Skin of body (tissue), 1 donor: ENCODE measurements at regions not wholly inside any gene's neighbourhood (a gene's known extent, or its start where the extent isn't known, plus 50 kb on each side); places are given as distances from the start of the nearest gene placed in this dataset.

Experiments used
- DNase-seq: peaks from one replicate; lab custom pipeline; 2025; lab: John Stamatoyannopoulos, UW

DNA sequence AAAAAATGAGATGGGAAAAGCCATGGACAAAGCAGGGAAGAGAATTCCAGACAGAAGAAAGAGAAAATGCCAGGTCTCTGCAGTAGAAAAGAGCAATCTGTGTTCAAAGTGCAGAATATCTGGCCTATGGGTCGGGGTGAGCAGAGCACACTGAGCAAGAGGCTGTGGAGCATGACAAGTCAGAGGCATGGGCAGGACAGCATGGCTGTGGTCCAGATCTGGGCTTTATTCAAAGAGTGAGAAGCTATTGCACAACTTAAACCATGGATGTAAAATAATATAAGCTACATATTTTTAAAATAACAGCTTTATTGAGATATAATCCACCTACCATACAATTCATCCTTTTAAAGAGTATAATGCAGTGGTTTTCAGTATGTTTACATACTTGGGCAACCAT, 133.1 kb upstream of the SPDL1 start:
- no peak for DNase-seq

GRCh38 chr5:169448826-169449225, 134.7 kb upstream of the SPDL1 start:
- no peak for DNase-seq

- DNase-seq = no peak
These were observed 138.4 kb upstream of the SPDL1 start for GRCh38 chr5:169445191-169445590.

- DNase-seq = no peak
These were observed 140.4 kb upstream of the SPDL1 start for GRCh38 chr5:169442913-169443784.

GRCh38 chr5:169442403-169442874, 141.1 kb upstream of the SPDL1 start:
- DNase-seq = peak; percentile 22

DNA sequence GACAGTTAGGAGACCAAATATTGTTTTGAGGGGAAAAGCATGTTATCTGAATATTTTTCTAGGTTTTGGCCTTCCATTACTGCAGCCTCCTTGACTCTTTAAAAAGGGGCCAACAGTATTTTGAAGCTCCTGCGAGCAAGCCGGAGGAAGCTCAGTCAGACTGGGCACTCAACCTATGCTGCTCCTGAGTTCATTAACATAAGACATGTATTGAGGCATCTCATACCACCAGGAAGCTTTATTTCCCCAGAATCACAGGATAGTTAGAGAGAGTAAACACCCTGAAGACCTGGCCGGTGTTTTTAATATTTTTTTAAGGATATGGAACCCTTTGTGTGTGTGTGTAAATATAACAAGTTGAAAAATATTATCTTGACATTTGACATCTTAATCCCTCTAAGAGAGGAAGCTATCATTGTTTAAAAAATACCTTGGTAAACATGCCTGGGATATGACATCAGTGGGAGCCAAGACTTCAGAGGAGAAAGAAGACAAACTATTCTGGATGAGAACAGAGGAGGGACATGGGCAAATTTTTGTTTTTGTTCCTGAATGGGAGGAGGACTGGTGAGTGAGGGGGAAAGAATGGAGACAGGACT, 139.3 kb upstream of the SLIT3 start:
- DNase-seq = no peak

DNA sequence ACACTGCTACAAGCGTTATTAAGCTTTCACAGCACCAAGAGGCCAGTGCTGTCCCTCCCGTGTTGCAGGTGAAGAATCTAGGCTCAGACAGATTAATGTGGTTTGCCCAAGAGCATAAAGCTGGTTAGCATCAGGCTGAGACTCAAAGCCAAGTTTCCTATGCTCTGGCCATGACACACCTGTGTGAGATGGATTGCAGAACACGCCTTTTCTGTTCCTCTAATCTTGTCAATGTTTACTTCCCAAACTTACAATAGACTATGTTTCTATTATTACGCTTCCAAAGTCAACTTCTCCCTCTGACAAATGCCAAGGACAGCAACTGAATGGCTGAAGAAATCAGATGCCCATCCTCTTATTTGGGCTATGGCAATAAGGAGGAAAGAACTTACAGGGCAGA, 138.4 kb upstream of the SLIT3 start:
- DNase-seq = no peak

GRCh38 chr5:169435506-169436229, 134.7 kb upstream of the SLIT3 start:
- DNase-seq = no peak

DNA sequence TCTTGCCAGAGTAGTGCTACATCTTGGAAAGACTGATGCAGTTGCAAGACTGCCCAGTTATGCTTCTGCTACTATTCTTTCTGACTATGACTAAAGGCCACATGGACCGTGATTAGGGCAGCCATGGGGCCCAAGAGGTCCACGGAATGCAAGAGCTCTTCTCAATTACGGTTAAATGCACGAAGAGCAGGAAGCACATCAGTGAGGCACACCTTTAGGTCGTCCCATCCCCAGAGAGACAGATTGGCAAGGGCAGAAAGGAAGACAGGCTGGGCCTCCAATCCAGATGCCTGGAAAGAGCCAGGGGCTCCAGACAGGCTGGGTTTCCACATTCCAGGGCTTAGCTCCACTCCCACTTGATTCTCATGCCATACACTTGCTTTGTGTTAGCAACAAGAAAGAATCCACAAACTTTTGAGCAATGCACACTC, 132.3 kb upstream of the SLIT3 start:
- peak; percentile 73 for DNase-seq

DNA sequence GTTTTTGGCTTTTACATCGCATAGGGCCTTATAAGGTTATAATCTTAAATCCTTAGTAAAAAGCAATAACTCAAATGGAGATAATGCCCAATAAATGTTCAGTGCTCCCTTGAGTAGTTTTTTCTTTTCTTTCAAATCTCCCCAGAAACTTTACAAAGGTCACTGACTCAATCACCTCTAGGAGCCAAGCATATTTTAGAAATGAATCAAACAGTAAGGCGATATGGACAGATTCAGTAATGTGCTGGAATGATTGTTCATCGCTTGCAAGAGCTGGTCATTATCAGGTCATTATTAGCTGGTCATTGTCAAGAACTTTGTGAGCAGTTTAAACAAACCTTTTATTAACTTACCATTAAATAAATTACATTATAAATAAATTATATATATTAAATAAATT, 130.4 kb upstream of the SLIT3 start:
- DNase-seq = no peak

GRCh38 chr5:169430671-169431070, 129.7 kb upstream of the SLIT3 start:
- no peak for DNase-seq

DNA sequence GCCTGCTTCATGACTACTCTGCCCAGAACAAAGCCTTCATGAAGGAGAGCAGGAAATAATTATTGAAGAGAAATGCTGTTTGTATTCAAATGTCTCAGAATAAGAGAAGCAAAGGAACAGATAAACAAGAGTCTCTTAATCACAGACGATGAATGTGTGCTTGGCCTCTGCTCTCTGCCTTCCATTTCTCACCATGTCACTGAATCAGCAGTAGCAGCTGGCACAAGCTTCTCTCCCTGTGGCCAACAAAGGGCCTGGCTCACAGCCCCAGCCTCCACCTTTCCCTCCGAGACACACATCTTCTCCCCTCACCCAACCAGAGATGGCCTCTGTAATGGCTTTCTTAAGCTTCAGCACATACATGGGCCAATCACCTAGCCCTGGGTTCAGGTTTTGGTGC, 128.1 kb upstream of the SLIT3 start:
- DNase-seq = no peak

DNA sequence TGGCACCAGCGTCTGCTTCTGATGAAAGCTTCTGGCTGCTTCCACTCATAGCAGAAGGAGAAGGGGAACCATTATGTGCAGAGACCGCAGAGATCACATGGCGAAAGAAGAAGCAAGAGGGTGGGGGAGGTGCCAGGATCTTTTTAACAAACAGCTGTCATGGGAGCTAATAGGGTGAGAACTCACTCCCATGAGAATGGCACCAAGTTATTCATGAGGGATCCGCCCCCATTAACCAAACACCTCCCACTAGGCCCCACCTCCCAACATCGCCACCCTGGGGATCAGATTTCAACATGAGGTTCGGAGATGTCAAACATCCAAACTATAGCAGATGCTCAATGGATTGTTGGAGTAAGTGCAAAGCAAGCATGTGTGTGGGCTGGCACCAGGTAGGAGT, 125.8 kb upstream of the SLIT3 start:
- DNase-seq = no peak

DNA sequence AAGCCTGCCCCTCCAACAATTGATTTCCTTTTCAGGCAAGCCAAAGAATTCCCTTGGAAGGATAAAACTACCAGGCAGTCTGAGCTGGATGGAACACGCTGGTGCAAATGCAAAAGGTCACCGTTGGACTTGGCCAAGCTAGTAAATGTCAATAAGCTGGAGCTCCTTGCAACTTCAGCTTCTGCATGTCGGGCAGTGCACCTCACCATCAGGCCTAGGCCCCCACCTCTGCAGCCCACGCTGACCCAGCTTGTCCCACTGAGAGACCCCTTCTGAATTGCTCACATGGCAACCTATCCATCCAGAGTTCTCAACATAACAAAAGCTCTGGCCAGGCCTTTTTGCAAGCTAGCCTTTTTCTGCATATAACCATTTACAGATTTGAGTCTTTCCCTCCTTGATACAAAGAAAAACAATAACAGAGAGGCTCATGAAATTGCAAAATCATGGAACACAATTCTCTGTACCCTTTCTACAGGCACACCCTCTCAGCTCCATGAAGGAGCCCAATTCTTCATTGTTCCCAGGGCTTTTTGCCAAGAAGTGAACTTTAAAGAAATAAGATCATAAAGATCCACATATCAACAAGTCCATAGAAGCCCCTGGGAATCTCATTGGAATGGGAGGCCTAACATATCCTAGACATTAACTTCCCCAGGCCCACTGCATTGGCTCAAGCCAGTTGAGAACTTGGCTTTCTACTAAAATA, 123.9 kb upstream of the SLIT3 start:
- DNase-seq = peak; percentile 79

- DNase-seq = no peak
These were observed 123.3 kb upstream of the SLIT3 start for GRCh38 chr5:169424279-169424655.

GRCh38 chr5:169423580-169424278, 122.8 kb upstream of the SLIT3 start:
- DNase-seq = no peak

DNA sequence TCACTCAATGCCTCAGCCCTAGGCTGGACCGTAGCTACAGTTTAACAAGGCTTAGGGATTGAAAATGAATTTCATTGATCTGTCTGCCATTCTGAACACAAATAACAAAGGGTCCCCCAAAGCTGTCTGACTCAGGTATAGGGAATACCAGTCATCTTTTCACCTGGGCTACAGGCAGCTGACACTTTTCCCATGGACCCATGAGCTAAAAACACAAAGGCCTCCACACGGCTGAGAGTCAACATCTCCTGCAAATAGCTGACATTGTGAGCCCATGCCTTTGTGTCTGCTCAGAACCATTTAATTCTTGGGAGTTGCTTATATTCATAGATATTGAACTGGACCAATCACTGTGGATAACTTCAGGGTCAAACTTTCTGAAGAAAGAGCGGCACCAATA, 121.1 kb upstream of the SLIT3 start:
- no peak for DNase-seq

- DNase-seq = no peak
These were observed 120.7 kb upstream of the SLIT3 start for GRCh38 chr5:169421677-169422076.

GRCh38 chr5:169417676-169418075, 116.7 kb upstream of the SLIT3 start:
- DNase-seq = no peak

- peak; percentile 31 for DNase-seq
These were observed 115.8 kb upstream of the SLIT3 start for GRCh38 chr5:169416583-169417196.

DNA sequence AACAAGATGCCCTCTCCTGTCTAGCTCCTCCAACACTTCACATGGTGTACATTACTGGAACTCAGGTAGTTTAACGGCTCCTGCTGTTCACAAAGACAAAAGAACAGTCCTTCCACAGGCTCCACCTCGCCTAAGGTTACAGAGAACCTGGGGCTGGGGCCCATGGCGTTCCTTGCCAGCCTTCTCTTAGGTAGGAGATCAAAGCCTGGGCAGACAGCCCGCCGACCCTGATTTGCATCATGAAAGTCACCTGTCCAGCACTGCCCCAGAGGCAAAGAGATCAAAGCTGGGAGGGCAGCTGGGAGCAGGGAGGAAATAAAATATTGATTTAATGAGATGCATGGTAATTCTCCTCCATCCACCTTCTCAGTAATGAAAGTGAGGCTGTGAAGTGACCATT, 115.0 kb upstream of the SLIT3 start:
- no peak for DNase-seq
